Heart left ventricle (tissue), 16 donors: ENCODE measurements at regions not wholly inside any gene's neighbourhood (a gene's known extent, or its start where the extent isn't known, plus 50 kb on each side); places are given as distances from the start of the nearest gene placed in this dataset.
"Not testable (repeated sequence)": the region's sequence is repeated elsewhere in the genome, so short reads cannot be mapped to it uniquely, and the experiment has no call there.

Experiments
- ATAC-seq, 4 donors: fragments of 200-7000 bp; cut with Tn5 transposase; one replicate each; pipeline ENCODE4 v1.9.1; 2020 to 2022; ENCODE audit warnings: moderate library complexity in 4 of 4, mild to moderate bottlenecking in 3 of 4, moderate number of reproducible peaks in 1 of 4
- DNase-seq, 5 donors: peaks; one replicate each; pipeline ENCODE4 v3.0.0-alpha.2; 2020
- H3K27ac ChIP-seq, 12 donors: fragments of 200-600 bp; sonication (generic) in 4 of 12; one replicate each; pipeline versions ENCODE4 v1.5.0 to v1.8.0; 2016 to 2022; ENCODE audit warnings: mild to moderate bottlenecking in 2 of 12
- H3K27me3 ChIP-seq, 9 donors: fragments of 200-600 bp; sonication (generic) in 2 of 9; one replicate each; pipeline versions ENCODE4 v1.5.1 to v1.8.0; 2016 to 2022; ENCODE audit warnings: mild to moderate bottlenecking in 3 of 9
- H3K36me3 ChIP-seq, 9 donors: fragments of 200-600 bp; sonication (generic) in 2 of 9; one replicate each; pipeline versions ENCODE4 v1.5.0 to v1.8.0; 2018 to 2022; ENCODE audit warnings: mild to moderate bottlenecking in 2 of 9
- H3K4me1 ChIP-seq, 12 donors: fragments of 200-600 bp; sonication (generic) in 4 of 12; one replicate each; pipeline versions ENCODE4 v1.5.0 to v1.8.0; 2016 to 2022; ENCODE audit warnings: mild to moderate bottlenecking in 3 of 12
- H3K4me3 ChIP-seq, 12 donors: fragments of 200-600 bp; sonication (generic) in 4 of 12; one replicate each; pipeline versions ENCODE4 v1.5.0 to v1.8.0; 2017 to 2022; ENCODE audit warnings: mild to moderate bottlenecking in 9 of 12, moderate library complexity in 4 of 12
- H3K9me3 ChIP-seq, 12 donors: fragments of 200-600 bp; sonication (generic) in 4 of 12; one replicate each; pipeline versions ENCODE4 v1.5.0 to v1.8.0; 2016 to 2022; ENCODE audit warnings: mild to moderate bottlenecking in 1 of 12
- CTCF ChIP-seq, 12 donors: fragments of 200-600 bp; sonication (generic) in 4 of 12; IDR thresholded peaks; one replicate each; pipeline versions ENCODE4 v1.5.0 to v1.8.0; 2018 to 2022; ENCODE audit warnings: antibody characterized with exemption in 12 of 12, mild to moderate bottlenecking in 5 of 12
- POLR2A ChIP-seq, 2 donors: fragments of 450-650 bp; IDR thresholded peaks; one replicate each; pipeline ENCODE4 v1.6.1; 2017; ENCODE audit warnings: antibody characterized with exemption in 2 of 2, mild to moderate bottlenecking in 2 of 2, moderate library complexity in 2 of 2
- WGBS, 4 donors: extraction: QIAGEN DNeasy Blood & Tissue Kit in 2 of 4; methylation state at CpG; one replicate each; pipeline versions ENCODE4 v1.1.5 to v1.1.7; 2013 to 2018; 5-methylcytosine and 5-hydroxymethylcytosine counted together
- intact Hi-C, 10 donors: fragments of 100-400 bp; cut with DNase I; formaldehyde crosslinking; loops; one replicate each; pipeline versions ENCODE4 v1.11.1 to v1.14.2; 2022
- donor health status: ischemic (EF 13 %, LVEDD 7.1; RV severe dilation, severe dysfunction).
- donor health status: healthy with polysubstance abuse.
- donor health status: DM: no; HTN: yes; CAD: no.
- donor health status: DM: no; HTN: no; CAD: no.
- donor health status: ischemic (EF 25% LVEDD 6.9; RV normal size, moderate dysfunction).
- donor health status: ischemic (EF 25% LVEDD 5.7; RV mildly dilated, moderate dysfunction).
- donor health status: healthy.
- donor health status: DM: yes; HTN: yes; CAD: no.
- donor health status: ischemic (EF 35%, LVEDD 5.7; RV mildly dilated, moderate dysfunction).
- donor health status: nonischemic (EF 11% LVEDD 7.7; RV severe dilation, severe dysfunction).
- donor health status: DM: yes; HTN: yes; CAD: no.
- donor health status: PGD.
- donor health status: ischemic (EF 29% LVEDD 5.4; RV normal size, mild dysfunction).
- donor health status: nonischemic (EF 23%, LVEDD 6.1; RV moderate dilation, normal function).

GRCh38 chrX:52265713-52266112 is 81.0 kb downstream of the MAGED4 start:
- no peak overlapping the region for H3K4me3 ChIP-seq
- no peak for TF ChIP-seq POLR2A (IDR thresholded peaks at IDR 0.05)
- no peak for TF ChIP-seq CTCF (IDR thresholded peaks at IDR 0.05)
- intact Hi-C loops, result no loop called here
- WGBS, 4 donors, result 65 to 85% (median 78%) methylated on average over 4 of the region's 4 CpGs
- no peaks in the 10 kb centered on the region for H3K9me3 ChIP-seq
- ATAC-seq (no peak), DNase-seq (no peak)
- no peaks in the 10 kb centered on the region for H3K36me3 ChIP-seq
- peaks cover 0 to 27% (median 0%) of the 10 kb centered on the region in 9 donors for H3K27me3 ChIP-seq
- H3K27ac ChIP-seq, result no peak overlapping the region
- peaks cover 0 to 12% (median 1%) of the 10 kb centered on the region in 12 donors for H3K4me1 ChIP-seq

- H3K4me3 ChIP-seq, H3K4me1 ChIP-seq, H3K27ac ChIP-seq, intact Hi-C loops, DNase-seq, ATAC-seq, H3K36me3 ChIP-seq, H3K9me3 ChIP-seq: not testable (repeated sequence)
- WGBS, 4 donors, result 59 to 94% (median 76%) methylated on average over 1 of the region's 1 CpG
- H3K27me3 ChIP-seq, result peaks cover 0 to 45% (median 0%) of the 10 kb centered on the region in 9 donors
These were observed 83.8 kb downstream of the MAGED4 start for GRCh38 chrX:52268502-52268901.

- Histone ChIP-seq H3K36me3 (no peaks in the 10 kb centered on the region), H3K4me3 (no peak overlapping the region), H3K9me3 (no peaks in the 10 kb centered on the region), H3K27me3 (peaks cover 0 to 53% (median 0%) of the 10 kb centered on the region in 9 donors), H3K27ac (no peak overlapping the region), H3K4me1 (no peaks in the 10 kb centered on the region)
- no peak for ATAC-seq
- WGBS, 4 donors, result 24 to 34% (median 30%) methylated on average over 4 of the region's 4 CpGs
- intact Hi-C loops, result no loop called here
- no peak for DNase-seq
- no peak for TF ChIP-seq CTCF (IDR thresholded peaks at IDR 0.05)
- no peak for TF ChIP-seq POLR2A (IDR thresholded peaks at IDR 0.05)
These were observed 85.9 kb downstream of the MAGED4 start for GRCh38 chrX:52270453-52271116.

GRCh38 chrX:52271206-52271605 is 86.5 kb downstream of the MAGED4 start:
- Histone ChIP-seq H3K27me3 (peaks cover 0 to 53% (median 0%) of the 10 kb centered on the region in 9 donors), H3K27ac (no peak overlapping the region), H3K9me3 (no peaks in the 10 kb centered on the region), H3K36me3 (no peaks in the 10 kb centered on the region), H3K4me3 (no peak overlapping the region), H3K4me1 (no peaks in the 10 kb centered on the region)
- no peak for ATAC-seq
- TF ChIP-seq CTCF (IDR thresholded peaks at IDR 0.05) (no peak), POLR2A (IDR thresholded peaks at IDR 0.05) (no peak)
- intact Hi-C loops, result no loop called here
- 0 to 49% (median 41%) methylated on average over 2 of the region's 2 CpGs for WGBS, 4 donors
- no peak for DNase-seq

GRCh38 chrX:52277666-52278065 is 91.2 kb upstream of the XAGE2 start:
- WGBS, 4 donors, result 48 to 60% (median 53%) methylated on average over 8 of the region's 8 CpGs
- Histone ChIP-seq H3K4me1 (no peaks in the 10 kb centered on the region), H3K27me3 (peaks cover 0 to 42% (median 0%) of the 10 kb centered on the region in 9 donors), H3K4me3 (no peak overlapping the region), H3K9me3 (peaks cover 0 to 14% (median 0%) of the 10 kb centered on the region in 12 donors), H3K36me3 (no peaks in the 10 kb centered on the region), H3K27ac (no peak overlapping the region)
- ATAC-seq, result no peak
- intact Hi-C loops, result no loop called here
- DNase-seq, result no peak
- TF ChIP-seq POLR2A (IDR thresholded peaks at IDR 0.05) (no peak), CTCF (IDR thresholded peaks at IDR 0.05) (no peak)
